ENCODE measurements at regions not wholly inside any gene's neighbourhood (a gene's known extent, or its start where the extent isn't known, plus 50 kb on each side); places are given as distances from the start of the nearest gene placed in this dataset.

- DNase-seq = no peak
Observed at GRCh38 chr4:112852601-112853000, 196.9 kb upstream of the ANK2 start.

- DNase-seq = no peak
Observed at GRCh38 chr4:112853662-112854256, 195.7 kb upstream of the ANK2 start.

- no peak for DNase-seq
Observed at GRCh38 chr4:112854420-112854819, 195.0 kb upstream of the ANK2 start.

DNA sequence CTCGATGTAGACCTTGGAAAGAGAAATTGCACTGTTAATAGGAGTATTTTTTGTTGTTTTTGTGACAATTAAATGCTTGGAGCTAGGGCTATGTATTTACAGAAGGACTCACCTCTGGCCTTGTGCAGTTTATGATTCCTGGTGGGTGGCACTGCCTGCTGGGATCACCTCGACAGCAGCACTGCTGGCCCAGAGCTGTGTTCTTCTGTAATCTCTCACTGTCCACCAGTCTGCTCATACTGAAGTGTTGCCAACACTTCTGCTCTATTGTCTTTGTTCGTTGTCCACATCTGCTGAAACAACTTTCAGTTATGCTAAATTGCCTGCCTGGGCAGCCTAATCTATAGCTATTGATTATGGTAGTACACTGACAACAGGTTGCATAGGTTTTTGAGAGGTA lies 194.4 kb upstream of the ANK2 start:
- DNase-seq = no peak

DNA sequence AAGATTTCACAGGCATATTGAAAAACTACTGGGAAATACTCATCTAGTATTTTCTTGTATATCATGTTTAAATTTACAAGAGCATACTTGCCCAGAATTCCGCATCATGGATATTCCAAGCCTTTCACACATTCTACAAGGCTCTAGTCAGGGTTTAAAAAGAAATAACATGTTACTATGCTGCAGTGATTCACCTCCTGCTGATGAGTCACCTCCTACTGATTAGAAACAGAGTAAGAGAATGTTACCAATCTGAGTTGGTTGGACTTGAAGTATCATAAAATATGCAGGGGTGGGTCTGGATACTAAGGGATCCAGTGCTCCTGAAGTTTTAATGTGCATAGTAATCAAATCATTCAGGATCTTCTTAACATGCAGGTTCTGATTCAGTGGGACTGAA lies 192.0 kb upstream of the ANK2 start:
- DNase-seq = no peak

- DNase-seq = no peak
Observed at GRCh38 chr4:112858751-112859150, 190.7 kb upstream of the ANK2 start.

DNA sequence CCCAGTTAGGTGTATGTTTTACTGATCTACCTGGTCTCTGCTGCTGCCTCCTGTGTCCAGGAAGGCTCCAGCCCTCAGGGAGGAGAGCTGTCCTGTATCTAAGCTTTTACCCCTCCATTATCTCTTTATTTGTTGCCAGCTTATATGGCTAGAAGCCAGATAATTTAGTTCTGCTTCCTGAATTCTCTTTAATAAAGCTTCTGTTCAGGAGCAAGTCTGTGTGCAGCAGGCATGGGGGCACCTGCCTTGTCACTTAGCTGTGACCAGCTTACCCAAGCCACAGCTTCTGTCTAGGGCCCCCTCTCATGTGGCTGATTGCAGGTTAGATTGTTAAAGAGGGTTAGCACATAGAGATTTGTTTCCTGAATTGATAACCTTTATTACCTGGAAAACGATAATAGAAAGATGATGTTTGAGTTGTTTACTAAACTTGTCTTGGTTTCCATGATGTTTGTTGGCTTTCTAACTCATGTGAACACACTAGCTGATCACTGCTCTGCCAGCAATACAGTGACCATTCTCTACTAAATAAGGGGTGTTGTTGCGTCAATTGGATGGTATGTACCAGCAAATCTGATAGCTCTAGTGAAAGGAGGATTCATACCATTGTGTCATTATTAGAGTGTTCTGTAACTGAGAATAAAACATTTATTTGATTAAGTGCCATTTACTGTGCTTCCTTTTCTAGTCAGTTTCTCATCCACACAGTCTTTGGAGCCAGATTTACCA lies 189.8 kb upstream of the ANK2 start:
- no peak for DNase-seq

GRCh38 chr4:112860830-112861690 lies 188.4 kb upstream of the ANK2 start:
- no peak for DNase-seq

DNA sequence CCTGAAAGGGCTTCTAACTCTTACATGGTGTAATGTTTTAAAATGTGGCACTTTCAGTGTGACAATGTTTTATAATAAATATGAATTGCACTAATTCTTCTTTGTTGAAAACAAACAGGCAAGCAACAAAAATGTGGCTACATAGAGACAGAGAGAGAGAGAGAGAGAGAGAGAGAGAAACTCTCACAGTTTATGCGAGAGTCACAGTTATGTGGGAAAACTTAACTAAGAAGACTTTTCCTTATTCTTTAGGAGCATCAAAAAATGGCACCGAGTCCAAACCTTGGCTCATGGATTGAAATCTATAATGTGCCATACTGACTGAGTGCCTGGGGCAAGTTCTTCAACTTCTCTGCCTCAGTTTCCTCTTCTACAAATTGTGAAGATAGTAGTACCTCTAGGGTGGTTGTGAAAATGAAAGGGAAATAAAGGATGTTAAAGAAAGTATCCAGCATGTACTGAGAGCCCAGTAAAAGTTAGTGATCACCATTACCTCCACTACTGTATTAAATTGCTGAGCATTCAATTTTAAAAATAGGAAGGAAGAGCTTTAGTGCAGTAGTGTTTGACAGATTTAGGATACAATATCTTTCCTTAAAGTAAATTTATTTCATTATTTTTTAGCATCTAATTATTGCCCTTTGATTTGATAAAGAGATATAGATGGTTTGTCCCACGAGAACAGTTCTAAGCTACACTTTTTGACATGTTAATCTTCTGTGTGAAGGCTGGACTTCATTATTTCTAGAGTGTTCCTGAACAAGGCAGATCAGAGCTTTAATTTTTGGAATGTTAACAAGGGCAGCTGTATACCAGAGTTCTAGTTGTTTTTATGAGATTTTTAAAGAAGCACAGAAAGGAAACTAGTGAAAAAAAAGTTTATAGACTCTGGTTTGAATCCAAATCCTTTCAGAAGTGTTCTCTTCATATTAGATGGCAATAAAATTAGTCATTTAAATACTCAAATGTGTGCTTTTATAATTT lies 187.5 kb upstream of the ANK2 start:
- no peak for DNase-seq

GRCh38 chr4:112865443-112865842 lies 184.0 kb upstream of the ANK2 start:
- DNase-seq = no peak

- no peak for DNase-seq
Observed at GRCh38 chr4:112876316-112876715, 173.1 kb upstream of the ANK2 start.

DNA sequence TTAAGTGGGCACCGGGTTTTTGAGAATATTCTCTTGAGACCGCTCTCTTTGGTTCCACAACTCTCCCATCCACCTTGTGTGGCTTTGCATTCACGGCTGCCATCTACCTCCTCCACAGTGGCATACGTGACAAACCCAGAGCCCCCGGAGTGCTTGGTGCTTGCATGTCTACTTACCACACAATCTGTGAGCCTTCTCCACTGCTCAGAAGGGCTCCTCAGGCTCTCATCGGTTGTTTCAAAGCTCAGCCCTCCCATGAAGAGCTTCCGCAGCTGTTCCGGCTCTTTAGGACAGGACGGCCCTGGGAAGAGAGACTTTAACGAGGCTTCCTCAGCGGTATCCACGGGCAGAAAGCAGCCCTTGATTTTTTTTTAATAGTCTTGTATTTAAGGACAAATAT lies 167.6 kb upstream of the ANK2 start:
- DNase-seq = no peak

DNA sequence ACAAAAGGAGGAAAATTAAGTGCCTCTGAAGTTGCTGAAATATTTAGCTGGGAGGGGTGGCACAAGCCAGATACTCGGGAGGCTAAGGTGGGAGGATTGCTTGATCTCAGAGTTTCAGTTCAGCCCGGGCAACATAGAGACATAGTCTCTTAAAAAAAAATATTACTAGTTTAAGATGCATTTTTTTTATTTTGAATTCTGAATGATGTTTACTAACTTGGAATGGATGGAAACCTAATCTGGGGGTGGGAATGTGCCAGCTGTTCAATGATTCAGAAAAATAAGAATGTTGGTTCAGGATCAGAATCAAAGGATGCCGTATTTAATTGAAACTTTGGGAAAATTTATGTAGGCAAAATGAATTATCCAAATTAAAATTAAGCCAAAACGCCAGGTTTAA lies 167.2 kb upstream of the ANK2 start:
- DNase-seq = no peak

GRCh38 chr4:112884406-112884805 lies 165.0 kb upstream of the ANK2 start:
- no peak for DNase-seq

DNA sequence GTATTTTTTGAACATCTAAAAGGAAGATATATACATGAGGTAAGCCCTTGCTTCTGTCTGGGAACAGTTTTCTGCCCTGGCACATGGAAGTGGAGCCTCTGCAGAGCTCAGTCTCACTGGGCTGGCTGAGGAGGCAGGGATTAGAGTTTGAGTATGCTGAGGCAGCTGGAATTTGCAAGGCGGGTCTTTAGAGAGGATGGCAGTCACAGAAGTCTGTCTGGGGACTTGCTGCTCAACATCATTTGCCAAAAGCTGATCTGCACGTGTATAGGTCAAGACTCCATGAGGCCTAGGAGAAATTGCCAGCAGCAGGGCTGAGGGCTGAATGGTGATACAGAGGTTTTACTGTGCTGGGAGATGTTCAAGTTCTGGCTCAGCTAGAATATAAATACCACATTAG lies 163.6 kb upstream of the ANK2 start:
- no peak for DNase-seq

- no peak for DNase-seq
Observed at GRCh38 chr4:112888622-112889021, 160.8 kb upstream of the ANK2 start.

GRCh38 chr4:112889199-112889598 lies 160.3 kb upstream of the ANK2 start:
- no peak for DNase-seq

DNA sequence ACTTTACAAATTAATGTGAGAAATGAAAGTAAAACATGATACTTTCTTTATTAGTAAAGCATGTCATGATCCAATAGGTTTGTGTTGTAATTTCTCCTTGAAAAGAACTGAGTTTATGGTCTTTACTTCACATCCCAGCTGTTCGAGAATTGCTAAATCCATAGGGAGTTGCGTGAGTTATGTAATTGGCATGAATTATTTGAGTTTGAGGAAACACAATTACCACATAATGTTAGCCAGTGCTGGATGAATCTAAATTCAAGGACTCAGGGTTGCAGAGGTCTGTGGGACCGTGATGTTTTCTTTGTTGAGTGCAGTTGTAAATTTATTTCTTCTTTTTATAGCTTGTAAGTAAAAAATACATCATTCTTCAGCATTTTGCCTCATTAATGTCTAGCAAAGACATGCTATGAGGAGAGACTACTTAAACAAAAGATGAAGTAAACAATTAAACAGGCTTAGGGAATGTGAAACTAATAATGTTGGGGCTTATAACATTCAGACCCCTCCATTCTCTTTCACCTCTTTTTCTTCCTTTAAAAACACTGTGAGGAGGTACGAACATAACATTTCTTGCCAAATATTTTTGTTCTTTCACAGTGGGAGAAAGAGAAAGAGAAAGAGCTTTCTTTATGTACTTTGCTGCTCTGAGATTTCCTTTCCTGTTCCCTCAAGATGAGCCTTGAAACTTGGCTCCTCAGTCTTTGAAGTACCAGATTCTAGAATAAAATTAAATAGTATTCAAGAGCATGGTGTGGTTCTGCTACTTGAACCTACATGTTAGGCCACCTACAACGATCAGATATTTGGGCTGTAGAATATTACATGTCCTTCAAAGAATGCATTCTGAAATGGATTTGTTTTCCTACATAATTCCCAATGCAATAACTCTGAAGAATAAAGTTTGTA lies 159.6 kb upstream of the ANK2 start:
- no peak for DNase-seq

- DNase-seq = no peak
Observed at GRCh38 chr4:112894480-112894879, 155.0 kb upstream of the ANK2 start.

DNA sequence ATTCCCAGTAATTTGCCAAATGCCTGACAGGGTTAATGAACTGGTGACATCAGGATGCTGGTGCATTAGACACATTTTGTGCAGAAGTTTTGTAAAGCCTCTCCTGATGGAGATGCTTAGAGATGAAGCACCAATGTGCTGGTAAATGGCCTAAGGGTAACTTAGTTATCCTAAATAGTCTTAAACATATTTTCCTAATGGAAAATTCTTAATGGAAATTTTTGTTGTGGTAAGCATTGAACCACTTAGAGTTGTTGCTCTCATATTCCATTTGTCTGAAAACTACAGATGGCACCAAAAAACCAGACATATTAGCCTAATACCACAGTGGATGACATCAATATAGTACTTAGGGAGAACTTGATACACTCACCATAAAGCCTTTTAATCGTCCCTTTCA lies 154.5 kb upstream of the ANK2 start:
- no peak for DNase-seq

GRCh38 chr4:112895811-112896608 lies 153.4 kb upstream of the ANK2 start:
- no peak for DNase-seq
